ENCODE measurements at regions not wholly inside any gene's neighbourhood (a gene's known extent, or its start where the extent isn't known, plus 50 kb on each side); places are given as distances from the start of the nearest gene placed in this dataset.

- no peak overlapping the region for H2BK120ac ChIP-seq (replicated peaks; ENCODE audit: low read depth, low read length)
- H3K9me3 ChIP-seq (ENCODE audit: insufficient read depth in 2 of 2, low read depth in 1 of 2, low read length in 1 of 2) = 0 out of 4 replicates have a peak, but pooled peaks cover 0 to 3% of the 10 kb centered on the region in 2 experiments
- no peaks in the 10 kb centered on the region for H4K20me1 ChIP-seq (replicated peaks in 1 of 2; ENCODE audit: control insufficient read depth in 1 of 2, insufficient read depth in 2 of 2, low read length in 2 of 2)
- no peak overlapping the region for H2BK12ac ChIP-seq (ENCODE audit: low read depth, low read length)
- H3K18ac ChIP-seq (ENCODE audit: extremely low read depth, low read length) = no peak overlapping the region
- H3K27me3 ChIP-seq (replicated peaks in 1 of 4; ENCODE audit: control insufficient read depth in 3 of 4, extremely low read depth in 1 of 4, insufficient read depth in 3 of 4, low read length in 3 of 4) = no peaks in the 10 kb centered on the region
- ChIA-PET CTCF (ENCODE audit: partially characterized antibody) (interaction anchor here (1.0 to 1.3 kb wide), 2 partner anchors 179 to 286 kb away, joined by 3 to 4 read pairs; no protein-coding TSS in a partner anchor), POLR2A (ENCODE audit: partially characterized antibody) (no interaction called here)
- H3K14ac ChIP-seq (ENCODE audit: insufficient read length) = no peak overlapping the region
- H4K5ac ChIP-seq (ENCODE audit: insufficient read length, low read depth, low read length) = peak overlapping the region; percentile 11
- no peak overlapping the region for H2BK20ac ChIP-seq (ENCODE audit: low read length)
- H3K4me1 ChIP-seq (replicated peaks in 1 of 4; ENCODE audit: control insufficient read depth in 3 of 4, insufficient read depth in 4 of 4, low read length in 3 of 4) = peaks cover 0 to 6% (median 0%) of the 10 kb centered on the region in 4 experiments; a peak in 2 of 7 replicates
- H3K79me2 ChIP-seq (ENCODE audit: control insufficient read depth in 1 of 2, insufficient read depth in 2 of 2, low read length in 2 of 2) = no peaks in the 10 kb centered on the region
- H4K8ac ChIP-seq (ENCODE audit: extremely low read depth, insufficient read depth, low read length) = no peak overlapping the region
- H3K27ac ChIP-seq (ENCODE audit: low read depth, low read length) = no peak overlapping the region
- H2BK5ac ChIP-seq (ENCODE audit: low read depth, low read length) = no peak overlapping the region
- FAIRE-seq (no peak), DNase-seq (ENCODE audit: low read depth in 1 of 2, low spot score in 2 of 2) (peak in 1 of 2 experiments; percentile 48)
- no peaks in the 10 kb centered on the region for H3K23me2 ChIP-seq (ENCODE audit: low read depth, low read length)
- H3K4ac ChIP-seq (replicated peaks; ENCODE audit: insufficient read length, low read depth, low read length) = no peak overlapping the region
- H3K36me3 ChIP-seq (ENCODE audit: control insufficient read depth in 2 of 4, insufficient read depth in 4 of 4, low read length in 3 of 4) = no peaks in the 10 kb centered on the region
- H2AFZ ChIP-seq (ENCODE audit: low read length) = 0 out of 2 replicates have a peak overlapping the region, but pooled peaks have one; percentile 11
- no peaks in the 10 kb centered on the region for H3K79me1 ChIP-seq (ENCODE audit: low read depth, low read length)
- no peak overlapping the region for H3K4me3 ChIP-seq (ENCODE audit: extremely low read depth in 1 of 4, insufficient read depth in 2 of 4, low read depth in 3 of 4, low read length in 4 of 4)
- H3K4me2 ChIP-seq (ENCODE audit: insufficient read depth in 1 of 2, low read depth in 2 of 2, low read length in 2 of 2) = no peak overlapping the region
- 50% methylated on average over 5 of the region's 5 CpGs; no CpG with 5 or more reads in 1 of the 2 experiments for WGBS, 2 experiments (ENCODE audit: extremely low coverage in 1 of 2, insufficient coverage in 1 of 2, insufficient read length in 1 of 2, insufficient replicate concordance in 2 of 2, low coverage in 1 of 2, low lambda C conversion rate in 2 of 2, missing lambda C conversion rate in 1 of 2)
- H3K9ac ChIP-seq (replicated peaks in 1 of 4; ENCODE audit: extremely low read depth in 1 of 4, low read depth in 3 of 4, low read length in 3 of 4) = no peak overlapping the region
- no peak overlapping the region for H3K23ac ChIP-seq (ENCODE audit: insufficient read length)
- H2AK5ac ChIP-seq (ENCODE audit: low read depth, low read length) = no peak overlapping the region
- H3K56ac ChIP-seq (replicated peaks; ENCODE audit: insufficient read length, low read depth, low read length) = no peak overlapping the region
- H2BK15ac ChIP-seq (ENCODE audit: low read length) = no peak overlapping the region
- H4K91ac ChIP-seq (replicated peaks; ENCODE audit: insufficient read length, low read length) = no peak overlapping the region
- TF ChIP-seq MAX (IDR thresholded peaks at IDR 0.05) (no peak), RAD21 (IDR thresholded peaks at IDR 0.05 in 1 of 2, conservative IDR thresholded peaks at IDR 0.05 in 1 of 2; ENCODE audit: low read depth in 2 of 2, low read length in 2 of 2) (peak; percentile 53 to 56), BCL11A (IDR thresholded peaks at IDR 0.05; ENCODE audit: low read depth in 2 of 2, low read length in 2 of 2) (no peak)
These were observed 686.5 kb upstream of the ADGRL2 start for GRCh38 chr1:81114191-81114590.

Data from H1 (cell line).